ENCODE measurements at regions not wholly inside any gene's neighbourhood (a gene's known extent, or its start where the extent isn't known, plus 50 kb on each side); places are given as distances from the start of the nearest gene placed in this dataset.
"Not testable (repeated sequence)": the region's sequence is repeated elsewhere in the genome, so short reads cannot be mapped to it uniquely, and the experiment has no call there.

GRCh38 chr10:6689036-6689435, 109.0 kb upstream of the PRKCQ start:
- no peak for DNase-seq (ENCODE audit: low read depth)

GRCh38 chr10:6680735-6681134, 100.7 kb upstream of the PRKCQ start:
- DNase-seq (ENCODE audit: low read depth), result no peak

GRCh38 chr10:6678956-6679355, 98.9 kb upstream of the PRKCQ start:
- DNase-seq (ENCODE audit: low read depth), result no peak

GRCh38 chr10:6678211-6678803, 98.2 kb upstream of the PRKCQ start:
- peak; percentile 17 for DNase-seq (ENCODE audit: low read depth)

- DNase-seq (ENCODE audit: low read depth), result not testable (repeated sequence)
Observed at GRCh38 chr10:6677129-6677528, 97.1 kb upstream of the PRKCQ start.

GRCh38 chr10:6674291-6674690, 94.2 kb upstream of the PRKCQ start:
- no peak for DNase-seq (ENCODE audit: low read depth)

GRCh38 chr10:6671976-6672375, 91.9 kb upstream of the PRKCQ start:
- no peak for DNase-seq (ENCODE audit: low read depth)

- DNase-seq (ENCODE audit: low read depth), result no peak
Observed at GRCh38 chr10:6669269-6669859, 89.3 kb upstream of the PRKCQ start.

GRCh38 chr10:6667679-6668270, 87.7 kb upstream of the PRKCQ start:
- no peak for DNase-seq (ENCODE audit: low read depth)

GRCh38 chr10:6667150-6667549, 87.1 kb upstream of the PRKCQ start:
- DNase-seq (ENCODE audit: low read depth), result no peak

- DNase-seq (ENCODE audit: low read depth), result peak; percentile 4
Observed at GRCh38 chr10:6665847-6666246, 85.8 kb upstream of the PRKCQ start.

GRCh38 chr10:6660460-6660859, 80.4 kb upstream of the PRKCQ start:
- no peak for DNase-seq (ENCODE audit: low read depth)

GRCh38 chr10:6659451-6659850, 79.4 kb upstream of the PRKCQ start:
- no peak for DNase-seq (ENCODE audit: low read depth)

- DNase-seq (ENCODE audit: low read depth), result no peak
Observed at GRCh38 chr10:6657669-6658068, 77.6 kb upstream of the PRKCQ start.

- no peak for DNase-seq (ENCODE audit: low read depth)
Observed at GRCh38 chr10:6657196-6657595, 77.1 kb upstream of the PRKCQ start.

GRCh38 chr10:6654571-6654970, 74.5 kb upstream of the PRKCQ start:
- DNase-seq (ENCODE audit: low read depth), result no peak

GRCh38 chr10:6650586-6650985, 70.5 kb upstream of the PRKCQ start:
- no peak for DNase-seq (ENCODE audit: low read depth)

GRCh38 chr10:6649903-6650302, 69.8 kb upstream of the PRKCQ start:
- no peak for DNase-seq (ENCODE audit: low read depth)

GRCh38 chr10:6648894-6649720, 69.0 kb upstream of the PRKCQ start:
- DNase-seq (ENCODE audit: low read depth), result no peak

GRCh38 chr10:6647811-6648526, 67.9 kb upstream of the PRKCQ start:
- DNase-seq (ENCODE audit: low read depth), result peak; percentile 31

GRCh38 chr10:6643962-6644361, 63.9 kb upstream of the PRKCQ start:
- no peak for DNase-seq (ENCODE audit: low read depth)

- no peak for DNase-seq (ENCODE audit: low read depth)
Observed at GRCh38 chr10:6642876-6643275, 62.8 kb upstream of the PRKCQ start.

All from stimulated activated CD8-positive, alpha-beta memory T cell treated with anti-CD3 and anti-CD28 coated beads, Interleukin-12 subunit alpha, Interleukin-12 subunit beta, amount 100 ng/mL, for 4 hours (primary cell).